ENCODE measurements at regions not wholly inside any gene's neighbourhood (a gene's known extent, or its start where the extent isn't known, plus 50 kb on each side); places are given as distances from the start of the nearest gene placed in this dataset.
"Not testable (repeated sequence)": the region's sequence is repeated elsewhere in the genome, so short reads cannot be mapped to it uniquely, and the experiment has no call there.

GRCh38 chr4:184282895-184283654 lies 65.4 kb upstream of the ENPP6 start:
- H3K4me3 ChIP-seq (ENCODE audit: low read depth, low read length): no peak overlapping the region
- DNase-seq (ENCODE audit: low read depth): no peak

- H3K4me3 ChIP-seq (ENCODE audit: low read depth, low read length): no peak overlapping the region
- DNase-seq (ENCODE audit: low read depth): no peak
Measured at GRCh38 chr4:184282251-184282713, 64.6 kb upstream of the ENPP6 start.

DNA sequence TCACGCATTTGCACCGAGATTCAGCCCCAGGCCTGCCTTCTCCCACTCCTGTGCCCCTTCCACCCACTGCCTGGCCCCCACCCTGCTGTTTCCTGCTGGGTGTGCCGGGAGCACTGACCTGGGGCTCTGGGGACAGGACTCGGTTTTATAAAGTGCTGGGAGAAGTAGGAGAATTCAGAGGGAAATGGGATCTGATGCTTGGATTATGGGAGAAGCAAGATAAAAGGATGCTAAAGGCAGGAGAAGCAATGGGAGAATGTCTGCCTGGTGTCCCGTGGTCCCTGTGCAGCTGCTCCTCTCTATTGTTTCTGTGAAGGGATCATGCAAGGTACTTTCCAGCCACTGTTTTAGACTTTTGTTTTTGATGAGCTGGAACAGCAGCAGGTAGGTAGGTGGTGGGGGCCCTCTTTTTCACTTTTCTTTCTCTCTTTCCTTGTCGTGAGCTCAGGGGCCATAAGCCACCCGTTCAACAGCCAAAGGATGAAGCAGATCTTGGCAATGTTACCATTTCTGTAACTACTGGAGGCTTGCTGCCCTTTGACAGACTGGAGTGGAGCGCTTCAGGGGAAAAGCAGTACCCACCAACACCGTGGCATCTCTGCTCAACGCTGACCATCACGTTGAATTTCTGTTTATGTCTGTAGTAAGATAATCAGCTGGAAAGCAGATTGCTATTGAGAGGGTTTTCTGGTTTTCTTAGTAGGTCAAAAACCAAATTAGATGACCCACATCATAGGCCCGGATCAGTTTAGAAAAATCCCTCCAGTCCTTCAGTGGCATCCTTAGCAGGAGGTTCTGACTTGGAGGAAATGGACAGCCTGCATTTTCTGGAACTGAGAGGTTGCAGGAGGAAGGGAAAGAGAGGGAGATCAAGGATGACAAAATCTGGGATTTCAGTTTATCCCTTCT lies 63.8 kb upstream of the ENPP6 start:
- DNase-seq (ENCODE audit: low read depth): no peak
- no peak overlapping the region for H3K4me3 ChIP-seq (ENCODE audit: low read depth, low read length)

DNA sequence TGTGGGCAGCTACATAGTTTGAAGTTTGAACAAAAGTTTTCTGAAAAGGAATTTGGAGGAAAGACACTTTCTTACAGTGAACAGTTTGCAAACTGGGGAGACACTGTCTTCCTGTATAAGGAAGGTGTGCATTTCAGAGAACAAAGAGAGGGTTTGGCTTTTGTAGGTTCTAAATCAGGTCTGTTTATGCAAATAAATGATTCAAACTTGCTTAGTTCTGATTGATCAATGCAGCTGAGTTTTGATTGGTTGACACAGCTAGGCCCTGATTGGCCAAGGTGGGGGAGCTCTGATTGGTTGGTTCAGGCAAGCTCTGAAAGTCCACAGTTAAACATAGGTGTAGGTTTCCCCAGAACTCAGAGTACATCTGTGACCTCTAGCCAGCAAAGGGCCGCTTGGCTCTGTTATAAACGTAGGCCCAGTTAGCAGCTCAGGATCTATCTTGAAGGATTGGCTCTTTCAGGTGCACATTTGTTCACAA lies 63.0 kb upstream of the ENPP6 start:
- H3K4me3 ChIP-seq (ENCODE audit: low read depth, low read length): no peak overlapping the region
- DNase-seq (ENCODE audit: low read depth): no peak

DNA sequence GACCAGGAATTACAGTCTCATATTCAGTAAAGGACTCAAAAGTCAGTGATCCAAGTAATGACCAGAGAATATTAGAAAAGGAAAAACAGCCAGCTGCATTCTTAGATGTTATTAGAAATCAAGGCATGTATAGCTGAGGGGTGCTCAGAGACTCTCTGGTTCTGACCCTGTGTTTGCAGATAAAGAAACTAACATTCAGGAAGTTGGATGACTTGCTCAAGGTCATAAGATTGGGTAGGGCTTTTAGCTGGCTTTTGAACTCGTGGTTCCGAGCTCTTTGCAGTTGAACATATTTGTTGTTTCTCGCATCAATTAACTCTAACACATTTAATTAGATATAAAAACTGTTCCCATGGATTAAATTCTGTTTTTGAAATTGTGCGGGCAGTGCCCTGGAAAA lies 62.5 kb upstream of the ENPP6 start:
- no peak overlapping the region for H3K4me3 ChIP-seq (ENCODE audit: low read depth, low read length)

DNA sequence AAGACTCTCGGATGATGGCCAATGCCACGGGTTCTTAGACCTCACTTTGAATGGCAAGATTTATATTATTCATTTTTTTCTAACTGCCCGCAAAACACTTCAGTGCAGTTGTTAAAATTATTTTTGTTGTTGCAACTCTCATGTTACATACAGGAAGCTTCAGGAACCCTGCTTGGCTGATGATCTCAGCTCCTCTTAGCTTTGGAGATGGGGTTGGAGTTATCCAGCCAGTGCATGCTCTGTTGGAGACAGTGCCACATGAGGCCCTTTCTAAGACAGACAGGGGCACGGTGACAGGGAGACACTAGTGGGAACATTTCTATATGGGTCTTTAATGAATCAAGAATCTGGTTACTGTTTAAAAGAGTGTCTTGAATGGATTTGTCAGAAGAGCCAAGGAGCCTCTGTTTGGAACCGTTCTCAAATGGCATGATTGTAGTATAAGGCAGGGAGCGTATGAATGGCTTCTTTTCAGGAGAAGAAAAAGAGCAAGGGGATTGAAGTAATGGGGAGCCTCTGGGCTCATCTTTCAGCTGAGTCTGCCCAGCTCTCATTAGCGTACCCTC lies 61.9 kb upstream of the ENPP6 start:
- no peak overlapping the region for H3K4me3 ChIP-seq (ENCODE audit: low read depth, low read length)
- DNase-seq (ENCODE audit: low read depth): no peak

More for the DNA sequence above, 62.5 kb upstream of the ENPP6 start:
- no peak for DNase-seq (ENCODE audit: low read depth)

DNA sequence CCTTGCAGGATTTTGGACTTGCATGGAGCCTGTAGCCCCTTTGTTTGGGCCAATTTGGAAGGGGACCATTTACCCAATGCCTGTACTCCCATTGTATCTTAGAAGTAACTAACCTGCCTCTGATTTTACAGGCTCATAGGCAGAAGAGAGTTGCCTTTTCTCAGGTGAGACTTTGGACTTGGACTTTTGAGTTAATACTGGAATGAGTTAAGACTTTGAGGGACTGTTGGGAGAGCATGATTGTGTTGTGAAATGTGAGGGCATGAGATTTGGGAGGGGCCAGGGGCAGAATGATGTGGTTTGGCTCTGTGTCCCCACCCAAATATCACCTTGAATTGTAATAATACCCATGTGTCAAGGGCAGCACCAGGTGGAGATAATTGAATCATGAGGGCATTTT lies 60.1 kb upstream of the ENPP6 start:
- DNase-seq (ENCODE audit: low read depth); H3K4me3 ChIP-seq (ENCODE audit: low read depth, low read length): not testable (repeated sequence)

GRCh38 chr4:184277010-184277409 lies 59.3 kb upstream of the ENPP6 start:
- DNase-seq (ENCODE audit: low read depth); H3K4me3 ChIP-seq (ENCODE audit: low read depth, low read length): not testable (repeated sequence)

DNA sequence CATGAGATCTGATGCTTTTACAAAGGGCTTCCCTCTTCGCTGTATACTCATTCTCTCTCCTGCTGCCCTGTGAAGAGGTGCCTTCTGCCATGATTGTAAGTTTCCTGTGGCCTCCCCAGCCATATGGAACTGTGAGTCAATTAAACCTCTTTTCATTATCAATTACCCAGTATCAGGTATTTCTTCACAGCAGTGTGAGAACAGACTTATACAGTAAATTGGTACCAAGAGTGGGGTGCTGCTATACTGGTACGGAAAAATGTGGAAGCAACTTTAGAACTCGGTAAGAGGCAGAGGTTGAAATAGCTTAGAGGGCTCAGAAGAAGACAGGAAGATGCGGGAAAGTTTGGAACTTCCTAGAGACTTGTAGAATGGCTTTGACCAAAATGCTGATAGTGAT lies 58.7 kb upstream of the ENPP6 start:
- not testable (repeated sequence) for H3K4me3 ChIP-seq (ENCODE audit: low read depth, low read length); DNase-seq (ENCODE audit: low read depth)

GRCh38 chr4:184275766-184276165 lies 58.1 kb upstream of the ENPP6 start:
- H3K4me3 ChIP-seq (ENCODE audit: low read depth, low read length): no peak overlapping the region
- no peak for DNase-seq (ENCODE audit: low read depth)

- DNase-seq (ENCODE audit: low read depth): no peak
- H3K4me3 ChIP-seq (ENCODE audit: low read depth, low read length): no peak overlapping the region
Measured at GRCh38 chr4:184274286-184274951, 56.7 kb upstream of the ENPP6 start.

GRCh38 chr4:184273166-184274147 lies 55.8 kb upstream of the ENPP6 start:
- DNase-seq (ENCODE audit: low read depth): no peak
- no peak overlapping the region for H3K4me3 ChIP-seq (ENCODE audit: low read depth, low read length)

DNA sequence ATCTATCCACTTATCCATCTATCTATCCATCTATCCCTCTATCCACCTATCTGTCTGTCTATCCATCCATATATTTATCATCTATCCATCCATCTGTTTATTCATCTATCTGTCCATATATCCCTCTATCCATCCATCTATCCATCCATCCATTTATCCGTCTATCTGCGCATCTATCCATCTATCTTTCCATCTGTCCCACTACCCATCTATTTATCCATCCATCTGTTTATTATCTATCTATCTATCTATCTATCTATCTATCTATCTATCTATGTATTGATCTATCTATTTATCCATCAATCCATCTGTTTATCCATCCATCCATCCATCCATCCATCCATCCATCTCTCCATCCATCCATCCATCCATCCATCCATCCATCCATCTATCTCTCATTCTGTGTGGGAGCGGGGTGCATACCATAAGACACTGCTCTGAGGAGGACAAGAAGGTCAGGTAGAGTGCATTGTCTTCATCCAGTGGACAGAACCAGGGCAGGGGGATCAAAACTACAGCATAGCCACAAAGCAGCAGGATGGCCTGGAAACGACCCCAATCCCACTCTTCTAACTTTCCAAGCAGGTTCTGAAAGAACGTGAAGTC lies 53.2 kb upstream of the ENPP6 start:
- H3K4me3 ChIP-seq (ENCODE audit: low read depth, low read length): no peak overlapping the region
- DNase-seq (ENCODE audit: low read depth): no peak

DNA sequence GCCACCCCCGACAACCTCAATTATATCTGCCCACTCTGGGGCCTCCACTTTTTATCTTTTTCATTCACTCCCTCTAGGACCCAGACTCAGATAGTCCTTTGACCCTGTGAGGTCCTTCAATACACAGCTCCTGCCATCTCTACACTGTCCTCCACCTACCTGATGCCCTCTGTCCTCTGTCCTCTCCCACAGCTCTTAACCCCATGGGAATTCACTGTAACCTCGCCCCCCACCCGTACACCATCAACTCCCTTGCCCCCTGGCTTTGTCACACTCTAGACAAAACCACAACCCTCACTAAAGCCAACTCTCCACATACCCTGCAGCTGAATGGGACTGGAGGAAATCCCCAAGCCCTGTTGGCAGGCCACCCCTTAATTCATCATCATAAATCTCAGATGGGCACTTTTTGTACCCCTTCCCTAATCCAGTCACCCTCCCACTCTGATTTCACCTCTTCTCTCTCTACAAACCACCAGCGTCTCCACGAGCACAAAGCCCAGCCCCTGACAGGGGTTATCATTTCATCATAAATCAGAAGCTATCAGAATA lies 52.3 kb upstream of the ENPP6 start:
- no peak overlapping the region for H3K4me3 ChIP-seq (ENCODE audit: low read depth, low read length)
- DNase-seq (ENCODE audit: low read depth): no peak

- no peak for DNase-seq (ENCODE audit: low read depth)
- H3K4me3 ChIP-seq (ENCODE audit: low read depth, low read length): no peak overlapping the region
Measured at GRCh38 chr4:184268584-184269160, 51.0 kb upstream of the ENPP6 start.

DNA sequence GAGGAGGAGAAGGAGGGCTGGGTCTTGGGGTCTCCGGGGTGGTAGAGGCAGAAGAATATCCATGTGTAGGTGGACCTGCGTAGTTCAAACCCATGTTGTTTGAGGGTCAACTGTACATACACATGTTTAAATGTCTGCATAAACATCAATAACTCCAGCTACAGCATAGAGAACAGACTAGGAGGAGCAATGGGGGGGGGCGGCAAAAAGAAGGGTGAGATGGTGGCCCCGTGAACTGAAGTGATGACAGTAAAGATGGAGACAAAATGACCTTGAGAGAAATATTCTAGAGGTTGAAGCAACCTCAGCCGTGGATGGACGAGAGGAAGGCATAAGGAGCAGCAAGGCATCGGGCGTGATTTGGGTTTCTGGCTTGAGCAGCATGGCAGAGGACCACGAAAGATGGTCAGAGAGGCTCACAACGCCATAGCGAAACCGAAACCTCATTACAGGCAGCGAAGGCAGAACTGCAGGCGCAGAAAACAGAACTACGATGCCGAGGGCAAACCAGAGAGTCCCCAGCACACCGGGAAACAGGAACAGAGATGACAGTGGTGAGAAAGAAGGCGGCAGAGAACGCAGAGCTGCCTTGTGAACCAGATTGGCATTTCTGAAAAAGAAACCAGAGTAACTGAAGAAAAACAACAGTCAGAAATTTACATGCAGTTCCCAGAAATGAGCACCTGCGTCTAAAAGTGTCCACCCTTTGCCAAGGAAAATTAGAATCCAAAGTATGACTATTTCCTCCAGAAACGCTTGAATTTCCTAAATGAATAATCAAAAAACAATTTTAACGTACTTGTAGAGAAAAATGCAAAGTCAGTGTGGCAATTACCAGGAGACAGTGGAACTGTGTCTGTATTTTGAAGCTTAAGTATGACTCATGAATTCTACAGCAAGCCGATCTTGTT lies 50.3 kb upstream of the ENPP6 start:
- peak; percentile 86 for DNase-seq (ENCODE audit: low read depth)
- H3K4me3 ChIP-seq (ENCODE audit: low read depth, low read length): no peak overlapping the region

Data from skeletal muscle cell (primary cell).